Thoracic aorta (tissue), 2 donors: ENCODE measurements at regions not wholly inside any gene's neighbourhood (a gene's known extent, or its start where the extent isn't known, plus 50 kb on each side); places are given as distances from the start of the nearest gene placed in this dataset.
"Not testable (repeated sequence)": the region's sequence is repeated elsewhere in the genome, so short reads cannot be mapped to it uniquely, and the experiment has no call there.

Experiments
- ATAC-seq: fragments of 150-250 bp; one replicate; pipeline ENCODE4 v1.8.0; 2017; ENCODE audit warnings: low read depth; ENCODE audit not compliant: insufficient number of reproducible peaks, low FRiP score
- DNase-seq: peaks from one replicate; pipeline ENCODE4 v3.0.0-alpha.2; 2020; ENCODE audit warnings: low spot score
- H3K27ac ChIP-seq, 2 donors: fragments of 200-600 bp; sonication (generic); 1 replicate in 1 of 2; 2 replicates in 1 of 2; pipeline ENCODE4 v1.5.1; 2016; ENCODE audit warnings: mild to moderate bottlenecking in 2 of 2, moderate library complexity in 2 of 2
- H3K27me3 ChIP-seq: fragments of 200-600 bp; sonication (generic); replicated peaks from 2 replicates; pipeline ENCODE4 v1.6.0; 2016; ENCODE audit warnings: mild to moderate bottlenecking; ENCODE audit not compliant: insufficient read depth
- H3K36me3 ChIP-seq: fragments of 200-600 bp; sonication (generic); one replicate; pipeline ENCODE4 v1.5.1; 2016
- H3K4me1 ChIP-seq, 2 donors: fragments of 200-600 bp; sonication (generic); 1 replicate in 1 of 2; 2 replicates in 1 of 2; pipeline versions ENCODE4 v1.5.1 to v1.6.0; 2016; ENCODE audit warnings: low read depth in 2 of 2, mild to moderate bottlenecking in 1 of 2; ENCODE audit not compliant: control insufficient read depth in 1 of 2
- H3K4me3 ChIP-seq: fragments of 200-600 bp; sonication (generic); 2 replicates; pipeline ENCODE4 v1.5.1; 2016; ENCODE audit warnings: mild to moderate bottlenecking
- H3K9me3 ChIP-seq: fragments of 200-600 bp; sonication (generic); 2 replicates; pipeline ENCODE4 v1.5.1; 2016
- TF ChIP-seq, protein P1 (sequence below): fragments of 200-600 bp; sonication (generic); IDR thresholded peaks from one replicate; pipeline ENCODE4 v1.5.1; 2019; ENCODE audit warnings: antibody characterized with exemption

DNA sequence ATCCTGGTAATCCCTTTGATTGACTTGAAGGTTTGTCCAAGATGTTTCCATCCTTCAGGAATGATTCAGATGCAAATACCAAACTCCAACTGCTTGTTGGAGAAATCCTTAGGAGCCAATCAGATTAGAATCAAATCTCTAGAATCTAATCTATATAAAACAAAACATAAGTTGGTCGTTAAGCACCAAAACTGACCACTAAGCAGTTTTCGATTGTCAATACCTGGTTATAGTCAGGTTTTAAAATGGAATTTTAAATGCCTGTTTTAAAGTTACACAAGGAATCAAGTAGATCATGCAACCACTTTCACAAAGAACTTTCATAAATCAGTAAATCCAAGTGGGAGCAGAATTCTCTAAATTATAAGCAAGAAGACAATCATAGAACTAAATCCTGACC is 236.1 kb downstream of the PARM1 start:
- Histone ChIP-seq H3K4me1 (no peaks in the 10 kb centered on the region), H3K4me3 (no peak overlapping the region), H3K27me3 (no peaks in the 10 kb centered on the region), H3K36me3 (no peaks in the 10 kb centered on the region), H3K27ac (no peak overlapping the region), H3K9me3 (no peaks in the 10 kb centered on the region)
- TF ChIP-seq, protein P1, sequence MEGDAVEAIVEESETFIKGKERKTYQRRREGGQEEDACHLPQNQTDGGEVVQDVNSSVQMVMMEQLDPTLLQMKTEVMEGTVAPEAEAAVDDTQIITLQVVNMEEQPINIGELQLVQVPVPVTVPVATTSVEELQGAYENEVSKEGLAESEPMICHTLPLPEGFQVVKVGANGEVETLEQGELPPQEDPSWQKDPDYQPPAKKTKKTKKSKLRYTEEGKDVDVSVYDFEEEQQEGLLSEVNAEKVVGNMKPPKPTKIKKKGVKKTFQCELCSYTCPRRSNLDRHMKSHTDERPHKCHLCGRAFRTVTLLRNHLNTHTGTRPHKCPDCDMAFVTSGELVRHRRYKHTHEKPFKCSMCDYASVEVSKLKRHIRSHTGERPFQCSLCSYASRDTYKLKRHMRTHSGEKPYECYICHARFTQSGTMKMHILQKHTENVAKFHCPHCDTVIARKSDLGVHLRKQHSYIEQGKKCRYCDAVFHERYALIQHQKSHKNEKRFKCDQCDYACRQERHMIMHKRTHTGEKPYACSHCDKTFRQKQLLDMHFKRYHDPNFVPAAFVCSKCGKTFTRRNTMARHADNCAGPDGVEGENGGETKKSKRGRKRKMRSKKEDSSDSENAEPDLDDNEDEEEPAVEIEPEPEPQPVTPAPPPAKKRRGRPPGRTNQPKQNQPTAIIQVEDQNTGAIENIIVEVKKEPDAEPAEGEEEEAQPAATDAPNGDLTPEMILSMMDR = no peak
- DNase-seq (no peak), ATAC-seq (no peak)

DNA sequence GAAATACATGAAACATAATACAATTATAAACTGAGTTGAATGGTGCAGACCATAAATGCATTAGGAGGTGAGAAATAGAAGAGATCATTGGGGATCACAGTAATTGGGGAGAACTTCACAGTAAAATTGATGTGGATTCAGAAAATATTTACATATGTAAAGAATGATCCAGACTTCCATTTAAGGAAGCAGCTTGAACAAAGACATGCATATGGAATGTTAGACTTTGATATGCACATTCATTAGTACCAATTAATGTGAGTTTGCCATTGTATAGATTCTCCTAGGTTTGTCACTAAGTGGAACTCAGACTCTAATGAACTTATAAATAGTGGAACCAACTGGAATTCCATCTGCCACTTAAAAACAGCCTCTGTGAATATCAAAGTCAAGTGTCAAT is 235.6 kb downstream of the PARM1 start:
- DNase-seq (no peak), ATAC-seq (no peak)

DNA sequence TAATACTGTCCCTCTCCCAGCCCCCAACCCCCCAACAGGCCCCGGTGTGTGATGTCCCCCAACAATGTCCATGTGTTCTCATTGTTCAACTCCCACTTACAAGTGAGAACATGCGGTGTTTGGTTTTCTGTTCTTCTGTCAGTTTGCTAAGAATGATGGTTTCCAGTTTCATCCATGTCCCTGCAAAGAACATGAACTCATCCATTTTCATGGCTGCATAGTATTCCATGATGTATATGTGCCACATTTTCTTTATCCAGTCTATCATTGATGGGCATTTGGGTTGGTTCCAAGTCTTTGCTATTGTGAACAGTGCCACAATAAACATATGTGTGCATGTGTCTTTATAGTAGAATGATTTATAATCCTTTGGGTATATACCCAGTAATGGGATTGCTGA is 232.2 kb downstream of the PARM1 start:
- not testable (repeated sequence) for H3K27ac ChIP-seq, ATAC-seq

More for the DNA sequence above, 235.6 kb downstream of the PARM1 start:
- Histone ChIP-seq H3K9me3 (no peaks in the 10 kb centered on the region), H3K4me1 (no peaks in the 10 kb centered on the region), H3K36me3 (no peaks in the 10 kb centered on the region), H3K27me3 (no peaks in the 10 kb centered on the region), H3K27ac (no peak overlapping the region), H3K4me3 (no peak overlapping the region)
- TF ChIP-seq, protein P1 = no peak

DNA sequence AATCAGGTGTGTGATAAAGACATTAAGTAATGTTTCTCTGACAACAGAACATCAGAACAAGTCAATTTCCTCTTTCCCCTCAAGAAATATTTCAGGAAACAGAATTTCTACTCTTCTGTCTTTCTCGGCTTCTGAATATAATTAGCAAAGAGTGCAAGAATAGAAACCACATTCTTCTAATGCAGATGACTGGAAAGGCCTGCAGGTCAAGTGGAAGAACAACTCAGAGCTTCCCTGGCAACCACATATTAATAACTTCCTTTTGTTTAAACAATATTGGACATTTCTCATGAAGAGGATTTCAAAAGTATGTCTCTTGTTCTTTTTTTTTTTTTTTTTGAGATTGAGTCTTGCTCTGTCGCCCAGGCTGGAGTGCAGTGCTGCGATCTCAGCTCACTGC is 225.5 kb downstream of the PARM1 start:
- H3K9me3 ChIP-seq = no peaks in the 10 kb centered on the region

More for the DNA sequence above, 232.2 kb downstream of the PARM1 start:
- not testable (repeated sequence) for H3K27me3 ChIP-seq, H3K4me3 ChIP-seq, DNase-seq, H3K9me3 ChIP-seq, H3K36me3 ChIP-seq, H3K4me1 ChIP-seq

DNA sequence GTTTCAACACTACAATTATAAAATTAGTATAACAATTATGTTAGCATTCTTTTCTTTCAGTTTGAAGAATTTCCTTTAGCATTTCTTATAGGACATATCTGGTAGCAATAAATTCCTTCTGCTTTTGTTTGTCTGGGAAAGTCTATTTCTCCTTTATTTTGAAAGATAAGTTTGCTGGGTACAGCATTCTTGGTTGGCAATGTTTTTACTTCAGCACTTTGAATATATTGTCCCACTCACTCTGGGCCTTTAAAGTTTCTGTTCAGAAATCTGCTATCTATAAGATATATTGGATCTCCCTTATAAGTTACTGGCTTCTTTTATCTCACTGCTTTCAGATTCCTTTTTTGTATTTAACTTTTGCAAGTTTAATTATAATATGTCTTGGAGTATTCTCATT is 222.1 kb downstream of the PARM1 start:
- no peaks in the 10 kb centered on the region for H3K36me3 ChIP-seq
- TF ChIP-seq, protein P1 = no peak
- H3K27me3 ChIP-seq = no peaks in the 10 kb centered on the region
- DNase-seq = no peak
- no peak for ATAC-seq
- no peaks in the 10 kb centered on the region for H3K4me1 ChIP-seq
- no peak overlapping the region for H3K4me3 ChIP-seq
- H3K9me3 ChIP-seq = no peaks in the 10 kb centered on the region
- no peak overlapping the region for H3K27ac ChIP-seq

More for the DNA sequence above, 225.5 kb downstream of the PARM1 start:
- TF ChIP-seq, protein P1 = no peak
- H3K4me1 ChIP-seq = no peaks in the 10 kb centered on the region
- no peaks in the 10 kb centered on the region for H3K27me3 ChIP-seq
- no peak overlapping the region for H3K4me3 ChIP-seq
- no peaks in the 10 kb centered on the region for H3K36me3 ChIP-seq
- no peak for ATAC-seq
- DNase-seq = no peak
- no peak overlapping the region for H3K27ac ChIP-seq

DNA sequence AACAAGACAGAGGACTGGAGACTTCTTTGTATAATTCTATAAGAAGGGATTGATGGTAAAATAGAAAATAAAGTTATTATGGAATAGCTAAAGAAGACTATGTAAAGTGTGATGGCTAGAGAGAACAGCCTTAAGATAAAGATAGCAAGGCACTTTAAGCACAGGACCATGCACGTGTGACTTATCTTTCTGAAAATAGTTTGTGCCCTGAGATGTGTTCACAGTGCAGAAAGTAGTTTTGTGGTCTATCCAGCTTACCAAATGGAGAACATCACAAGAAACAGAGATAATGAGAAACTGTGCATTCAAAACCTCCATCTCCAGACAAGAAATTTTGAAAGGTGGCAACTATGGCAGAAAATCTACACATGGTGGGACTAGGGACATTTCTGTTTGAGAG is 213.3 kb downstream of the PARM1 start:
- Histone ChIP-seq H3K4me1 (peaks cover 18 to 19% of the 10 kb centered on the region in 2 donors), H3K9me3 (no peaks in the 10 kb centered on the region), H3K27ac (no peak overlapping the region), H3K27me3 (no peaks in the 10 kb centered on the region), H3K4me3 (no peak overlapping the region), H3K36me3 (no peaks in the 10 kb centered on the region)
- TF ChIP-seq, protein P1 = no peak
- no peak for ATAC-seq
- no peak for DNase-seq
